PFSK-1 (cell line): ENCODE measurements at regions not wholly inside any gene's neighbourhood (a gene's known extent, or its start where the extent isn't known, plus 50 kb on each side); places are given as distances from the start of the nearest gene placed in this dataset.

Source experiments
- FOXP2 ChIP-seq: optimal IDR thresholded peaks from 2 replicates; pipeline ENCODE3; 2011; ENCODE audit warnings: borderline replicate concordance, control low read depth, inconsistent platforms; ENCODE audit not compliant: insufficient read depth; ENCODE audit errors: extremely low read length, extremely low read depth
- POLR2AphosphoS5 ChIP-seq: IDR thresholded peaks from 2 replicates; pipeline ENCODE4 v1.6.1; 2012; ENCODE audit warnings: low read depth, mild to moderate bottlenecking, control low read depth, low read length, moderate library complexity
- SIN3A ChIP-seq: IDR thresholded peaks from 2 replicates; pipeline ENCODE4 v1.6.1; 2012; ENCODE audit warnings: mild to moderate bottlenecking, low read length, moderate library complexity, borderline replicate concordance; ENCODE audit not compliant: insufficient read depth
- TAF1 ChIP-seq: IDR thresholded peaks from 2 replicates; pipeline ENCODE4 v1.6.1; 2012; ENCODE audit warnings: low read length, control low read depth, borderline replicate concordance; ENCODE audit not compliant: insufficient read depth
- TF ChIP-seq, protein P1 (sequence below), 2 experiments: IDR thresholded peaks; 2 replicates each; pipeline versions ENCODE4 v1.6.1 to v1.8.0; 2011 to 2012; ENCODE audit warnings: low read depth in 2 of 2, low read length in 2 of 2, control low read depth in 1 of 2, inconsistent platforms in 1 of 2, mild to moderate bottlenecking in 1 of 2, moderate library complexity in 1 of 2; ENCODE audit not compliant: insufficient read depth in 1 of 2

DNA sequence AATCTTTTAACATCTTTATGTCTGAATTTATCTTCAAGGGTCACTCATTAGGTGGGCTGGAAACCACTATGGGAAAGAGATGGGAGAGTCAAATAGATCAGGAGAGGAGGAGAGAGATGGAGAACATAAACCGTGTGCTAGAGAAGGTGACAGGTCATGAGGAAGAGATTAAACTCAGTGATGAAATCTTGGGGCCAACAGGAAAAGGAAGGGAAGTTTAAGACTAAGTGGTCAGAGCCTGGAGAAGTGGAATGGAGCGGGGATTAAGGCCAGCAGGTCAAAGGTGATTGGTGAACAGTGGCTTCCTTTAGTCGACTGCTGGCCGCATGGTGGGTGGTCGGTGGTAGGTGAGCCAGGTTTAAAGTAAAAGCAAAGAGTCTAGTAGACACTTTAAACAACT lies 169.3 kb upstream of the IVNS1ABP start:
- TF ChIP-seq SIN3A: no peak
- TF ChIP-seq, protein P1, sequence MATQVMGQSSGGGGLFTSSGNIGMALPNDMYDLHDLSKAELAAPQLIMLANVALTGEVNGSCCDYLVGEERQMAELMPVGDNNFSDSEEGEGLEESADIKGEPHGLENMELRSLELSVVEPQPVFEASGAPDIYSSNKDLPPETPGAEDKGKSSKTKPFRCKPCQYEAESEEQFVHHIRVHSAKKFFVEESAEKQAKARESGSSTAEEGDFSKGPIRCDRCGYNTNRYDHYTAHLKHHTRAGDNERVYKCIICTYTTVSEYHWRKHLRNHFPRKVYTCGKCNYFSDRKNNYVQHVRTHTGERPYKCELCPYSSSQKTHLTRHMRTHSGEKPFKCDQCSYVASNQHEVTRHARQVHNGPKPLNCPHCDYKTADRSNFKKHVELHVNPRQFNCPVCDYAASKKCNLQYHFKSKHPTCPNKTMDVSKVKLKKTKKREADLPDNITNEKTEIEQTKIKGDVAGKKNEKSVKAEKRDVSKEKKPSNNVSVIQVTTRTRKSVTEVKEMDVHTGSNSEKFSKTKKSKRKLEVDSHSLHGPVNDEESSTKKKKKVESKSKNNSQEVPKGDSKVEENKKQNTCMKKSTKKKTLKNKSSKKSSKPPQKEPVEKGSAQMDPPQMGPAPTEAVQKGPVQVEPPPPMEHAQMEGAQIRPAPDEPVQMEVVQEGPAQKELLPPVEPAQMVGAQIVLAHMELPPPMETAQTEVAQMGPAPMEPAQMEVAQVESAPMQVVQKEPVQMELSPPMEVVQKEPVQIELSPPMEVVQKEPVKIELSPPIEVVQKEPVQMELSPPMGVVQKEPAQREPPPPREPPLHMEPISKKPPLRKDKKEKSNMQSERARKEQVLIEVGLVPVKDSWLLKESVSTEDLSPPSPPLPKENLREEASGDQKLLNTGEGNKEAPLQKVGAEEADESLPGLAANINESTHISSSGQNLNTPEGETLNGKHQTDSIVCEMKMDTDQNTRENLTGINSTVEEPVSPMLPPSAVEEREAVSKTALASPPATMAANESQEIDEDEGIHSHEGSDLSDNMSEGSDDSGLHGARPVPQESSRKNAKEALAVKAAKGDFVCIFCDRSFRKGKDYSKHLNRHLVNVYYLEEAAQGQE (IDR thresholded peaks at IDR 0.05; ENCODE audit: insufficient read depth in 1 of 2, low read depth in 2 of 2, low read length in 2 of 2): no peak
- TF ChIP-seq FOXP2: no peak
- TF ChIP-seq POLR2AphosphoS5: no peak
- TF ChIP-seq TAF1: no peak

DNA sequence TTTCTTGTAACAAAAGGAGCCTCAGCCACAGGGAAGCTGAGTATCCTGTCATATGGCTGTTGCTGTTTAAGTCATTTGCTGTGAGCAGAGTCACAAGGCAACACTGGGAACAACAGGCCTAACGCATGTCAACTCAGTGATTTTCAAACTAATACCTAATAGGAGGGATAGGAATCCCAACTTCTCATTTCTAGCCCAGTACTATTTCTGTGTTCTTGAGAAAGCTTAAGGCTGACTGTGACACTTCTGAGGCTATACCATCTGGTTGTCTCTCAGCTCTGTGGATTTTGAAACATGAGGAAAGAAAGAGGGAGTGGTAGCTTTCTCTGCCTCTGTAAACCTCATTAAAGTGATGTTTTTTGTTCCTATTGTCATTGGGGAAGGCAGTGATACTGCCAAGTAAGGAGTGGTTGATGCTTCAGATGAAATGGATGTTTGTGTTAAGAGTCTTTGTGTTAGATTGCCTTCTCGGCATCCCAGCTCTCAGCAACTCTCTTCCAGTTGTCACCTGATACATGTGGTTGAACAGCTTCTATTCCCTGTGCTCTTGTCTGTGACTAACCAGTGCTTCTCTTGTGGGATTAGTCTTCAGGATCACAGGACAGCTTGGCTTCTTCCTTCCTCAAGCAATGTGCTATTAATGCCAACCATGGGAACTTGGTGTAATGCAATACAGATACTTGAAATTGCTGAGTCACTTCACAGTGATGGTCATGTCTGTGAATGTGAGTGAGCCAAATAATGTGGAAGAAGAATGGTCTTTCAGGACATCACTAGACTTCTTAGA lies 166.8 kb upstream of the IVNS1ABP start:
- TF ChIP-seq POLR2AphosphoS5 (no peak), FOXP2 (no peak), SIN3A (no peak), TAF1 (no peak)
- TF ChIP-seq, protein P1 (IDR thresholded peaks at IDR 0.05; ENCODE audit: insufficient read depth in 1 of 2, low read depth in 2 of 2, low read length in 2 of 2): no peak

DNA sequence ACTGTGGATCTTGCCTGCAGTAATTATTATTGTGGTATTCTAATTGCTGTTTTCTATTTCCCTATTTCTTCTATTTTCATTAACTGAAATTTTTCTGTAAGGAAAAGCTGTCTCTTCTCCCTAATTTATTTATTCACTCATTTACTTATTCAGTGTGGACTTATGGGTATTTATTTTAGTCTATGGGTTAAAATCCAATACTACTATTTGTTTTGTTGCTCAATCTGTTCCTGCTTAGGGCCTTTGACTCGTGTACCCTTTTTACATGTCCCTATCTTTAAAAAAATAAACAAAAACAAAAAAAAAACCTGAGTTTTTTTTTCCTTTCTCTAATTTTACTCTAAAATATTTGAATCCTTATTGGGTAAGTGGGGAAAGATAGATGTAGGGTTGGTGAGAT lies 166.2 kb upstream of the IVNS1ABP start:
- TF ChIP-seq SIN3A (no peak), TAF1 (no peak), POLR2AphosphoS5 (no peak), FOXP2 (no peak)
- TF ChIP-seq, protein P1 (IDR thresholded peaks at IDR 0.05; ENCODE audit: insufficient read depth in 1 of 2, low read depth in 2 of 2, low read length in 2 of 2): no peak

DNA sequence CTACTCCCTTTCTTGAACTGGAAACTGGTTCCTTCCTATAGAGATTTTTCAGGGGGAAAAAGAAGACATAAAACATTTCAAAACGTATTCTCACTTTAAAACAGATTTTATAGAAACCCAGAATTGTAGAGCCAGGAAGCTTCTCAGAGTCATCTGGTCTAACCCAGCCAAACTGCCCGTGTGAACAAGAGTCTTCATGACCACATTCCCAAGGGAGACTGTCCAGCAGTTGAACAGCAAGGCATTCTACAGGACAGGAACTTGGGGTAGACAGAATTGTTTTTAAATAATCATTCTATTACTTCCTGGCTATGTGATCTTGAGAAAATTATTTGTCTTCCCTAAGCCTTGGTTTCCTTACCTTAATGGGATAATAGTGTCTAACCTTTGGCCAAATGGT lies 163.5 kb upstream of the IVNS1ABP start:
- TF ChIP-seq, protein P1 (IDR thresholded peaks at IDR 0.05; ENCODE audit: insufficient read depth in 1 of 2, low read depth in 2 of 2, low read length in 2 of 2): peak in 1 of 2 experiments; percentile 82; a peak in 2 of 4 replicates
- TF ChIP-seq POLR2AphosphoS5 (no peak), SIN3A (no peak)
